ENCODE measurements at regions not wholly inside any gene's neighbourhood (a gene's known extent, or its start where the extent isn't known, plus 50 kb on each side); places are given as distances from the start of the nearest gene placed in this dataset.
A peak's percentile ranks its signal among the peaks of the same experiment; 100 is the strongest.

GRCh38 chr10:61084493-61084892 is 140.5 kb upstream of the RHOBTB1 start:
- no peaks in the 10 kb centered on the region for H3K4me1 ChIP-seq
- H3K27me3 ChIP-seq = no peaks in the 10 kb centered on the region
- DNase-seq (no peak), ATAC-seq (no peak)
- H3K4me3 ChIP-seq = no peak overlapping the region
- TF ChIP-seq CTCF (IDR thresholded peaks at IDR 0.05) (no peak), POLR2A (IDR thresholded peaks at IDR 0.05) (no peak)
- no peak overlapping the region for H3K27ac ChIP-seq
- H3K9me3 ChIP-seq = no peaks in the 10 kb centered on the region
- H3K36me3 ChIP-seq = no peaks in the 10 kb centered on the region
- intact Hi-C loops (cut with DNase I) = no loop called here

- no peaks in the 10 kb centered on the region for H3K36me3 ChIP-seq
- no peak for TF ChIP-seq POLR2A (IDR thresholded peaks at IDR 0.05)
- no peak for TF ChIP-seq CTCF (IDR thresholded peaks at IDR 0.05)
- H3K27me3 ChIP-seq = no peaks in the 10 kb centered on the region
- H3K9me3 ChIP-seq = no peaks in the 10 kb centered on the region
- no peak overlapping the region for H3K27ac ChIP-seq
- DNase-seq (no peak), ATAC-seq (no peak)
- no peaks in the 10 kb centered on the region for H3K4me1 ChIP-seq
- no peak overlapping the region for H3K4me3 ChIP-seq
- 79% methylated on average over 2 of the region's 2 CpGs for WGBS (ENCODE audit: insufficient coverage, low coverage, low lambda C conversion rate, missing lambda C conversion rate)
- intact Hi-C loops (cut with DNase I) = no loop called here
These were observed 137.3 kb upstream of the RHOBTB1 start for GRCh38 chr10:61081301-61081700.

GRCh38 chr10:61078542-61079275 is 134.7 kb upstream of the RHOBTB1 start:
- ATAC-seq = no peak
- H3K27ac ChIP-seq = no peak overlapping the region
- no peaks in the 10 kb centered on the region for H3K27me3 ChIP-seq
- no peak overlapping the region for H3K4me3 ChIP-seq
- TF ChIP-seq POLR2A (IDR thresholded peaks at IDR 0.05) (no peak), CTCF (IDR thresholded peaks at IDR 0.05) (no peak)
- DNase-seq = no peak
- H3K9me3 ChIP-seq = no peaks in the 10 kb centered on the region
- WGBS (ENCODE audit: insufficient coverage, low coverage, low lambda C conversion rate, missing lambda C conversion rate) = 65% methylated on average over 3 of the region's 3 CpGs
- intact Hi-C loops (cut with DNase I) = no loop called here
- no peaks in the 10 kb centered on the region for H3K4me1 ChIP-seq
- H3K36me3 ChIP-seq = no peaks in the 10 kb centered on the region

- DNase-seq (no peak), ATAC-seq (peak in 2 of 4 donors; percentile 32 to 57)
- Histone ChIP-seq H3K27ac (no peak overlapping the region), H3K4me3 (no peak overlapping the region), H3K9me3 (no peaks in the 10 kb centered on the region), H3K27me3 (no peaks in the 10 kb centered on the region), H3K36me3 (no peaks in the 10 kb centered on the region), H3K4me1 (no peaks in the 10 kb centered on the region)
- TF ChIP-seq POLR2A (IDR thresholded peaks at IDR 0.05) (no peak), CTCF (IDR thresholded peaks at IDR 0.05) (no peak)
- 67% methylated on average over 1 of the region's 1 CpG for WGBS (ENCODE audit: insufficient coverage, low coverage, low lambda C conversion rate, missing lambda C conversion rate)
- intact Hi-C loops (cut with DNase I) = no loop called here
These were observed 132.7 kb upstream of the RHOBTB1 start for GRCh38 chr10:61076572-61077114.

Data from right lobe of liver (tissue), 6 donors.